Brain microvascular endothelial cell (primary cell): ENCODE measurements at regions not wholly inside any gene's neighbourhood (a gene's known extent, or its start where the extent isn't known, plus 50 kb on each side); places are given as distances from the start of the nearest gene placed in this dataset.
"Not testable (repeated sequence)": the region's sequence is repeated elsewhere in the genome, so short reads cannot be mapped to it uniquely, and the experiment has no call there.

Experiments used
- DNase-seq: peaks from one replicate; pipeline ENCODE4 v3.0.0-alpha.2; 2020
- H3K27ac ChIP-seq: fragments of 250-450 bp; sonication (Bioruptor Pico); 2 replicates; pipeline ENCODE4 v1.5.1; 2020; ENCODE audit warnings: mild to moderate bottlenecking, moderate library complexity
- H3K27me3 ChIP-seq: fragments of 250-450 bp; sonication (Bioruptor Pico); replicated peaks from 2 replicates; pipeline ENCODE4 v1.5.1; 2020; ENCODE audit warnings: mild to moderate bottlenecking
- H3K36me3 ChIP-seq: fragments of 250-450 bp; sonication (Bioruptor Pico); replicated peaks from 2 replicates; pipeline ENCODE4 v1.5.1; 2020; ENCODE audit warnings: mild to moderate bottlenecking
- H3K4me3 ChIP-seq: 2 replicates; pipeline ENCODE4 v1.5.1; 2011; ENCODE audit warnings: low read depth, mild to moderate bottlenecking, control low read depth, low read length, moderate library complexity
- CTCF ChIP-seq: IDR thresholded peaks from 2 replicates; pipeline ENCODE4 v1.5.1; 2011; ENCODE audit warnings: low read depth, mild to moderate bottlenecking, moderate library complexity, low read length, control low read depth, inconsistent platforms; ENCODE audit errors: missing control alignments
- in situ Hi-C: cut with HindIII; loops from 2 replicates; pipeline ENCODE4 v1.10.0; 2017; ENCODE audit warnings: low sequenced_read_pairs, low pct_ligation_motif_present

GRCh38 chr14:89473569-89473968 is 56.5 kb upstream of the FOXN3 start:
- in situ Hi-C loops = no loop called here
- H3K27ac ChIP-seq = no peak overlapping the region
- no peak for TF ChIP-seq CTCF
- no peak for DNase-seq
- H3K27me3 ChIP-seq = no peaks in the 10 kb centered on the region
- H3K36me3 ChIP-seq = no peaks in the 10 kb centered on the region
- no peak overlapping the region for H3K4me3 ChIP-seq

GRCh38 chr14:89470401-89470800 is 53.4 kb upstream of the FOXN3 start:
- Histone ChIP-seq H3K4me3 (no peak overlapping the region), H3K27me3 (no peaks in the 10 kb centered on the region), H3K36me3 (no peaks in the 10 kb centered on the region), H3K27ac (no peak overlapping the region)
- in situ Hi-C loops = no loop called here
- TF ChIP-seq CTCF = no peak
- no peak for DNase-seq

GRCh38 chr14:89469210-89470198 is 52.5 kb upstream of the FOXN3 start:
- no peak for TF ChIP-seq CTCF
- no peak for DNase-seq
- Histone ChIP-seq H3K27me3 (no peaks in the 10 kb centered on the region), H3K27ac (no peak overlapping the region), H3K4me3 (no peak overlapping the region), H3K36me3 (no peaks in the 10 kb centered on the region)
- in situ Hi-C loops = no loop called here

- in situ Hi-C loops = no loop called here
- Histone ChIP-seq H3K4me3 (no peak overlapping the region), H3K27ac (no peak overlapping the region), H3K27me3 (no peaks in the 10 kb centered on the region), H3K36me3 (no peaks in the 10 kb centered on the region)
- no peak for DNase-seq
- no peak for TF ChIP-seq CTCF
These were observed 51.5 kb upstream of the FOXN3 start for GRCh38 chr14:89468566-89468965.

- in situ Hi-C loops, DNase-seq, H3K36me3 ChIP-seq, H3K27ac ChIP-seq, H3K4me3 ChIP-seq, H3K27me3 ChIP-seq: not testable (repeated sequence)
These were observed 51.0 kb upstream of the FOXN3 start for GRCh38 chr14:89468030-89468429.

GRCh38 chr14:89466944-89467343 is 49.9 kb upstream of the FOXN3 start:
- Histone ChIP-seq H3K36me3 (no peaks in the 10 kb centered on the region), H3K27me3 (no peaks in the 10 kb centered on the region), H3K27ac (no peak overlapping the region), H3K4me3 (no peak overlapping the region)
- TF ChIP-seq CTCF = no peak
- no peak for DNase-seq
- in situ Hi-C loops = no loop called here
